ENCODE measurements at regions not wholly inside any gene's neighbourhood (a gene's known extent, or its start where the extent isn't known, plus 50 kb on each side); places are given as distances from the start of the nearest gene placed in this dataset.

GRCh38 chr3:70832834-70833205 is 520.4 kb upstream of the MDFIC2 start:
- intact Hi-C loops (cut with micrococcal nuclease), result no loop called here
- DNase-seq (no peak), ATAC-seq (no peak)
- ChIA-PET CTCF (no interaction called here), POLR2A (no interaction called here)
- Mint-ChIP-seq H3K9me3 (no peaks in the 10 kb centered on the region), H3K27ac (no peak overlapping the region), H3K4me1 (ENCODE audit: low read depth) (no peaks in the 10 kb centered on the region), H3K27me3 (no peaks in the 10 kb centered on the region), H3K36me3 (ENCODE audit: low read depth) (no peaks in the 10 kb centered on the region), H3K4me3 (no peak overlapping the region)
- no peak for TF ChIP-seq CTCF (IDR thresholded peaks at IDR 0.05)

GRCh38 chr3:70832089-70832833 is 519.8 kb upstream of the MDFIC2 start:
- Mint-ChIP-seq H3K4me1 (ENCODE audit: low read depth) (no peaks in the 10 kb centered on the region), H3K9me3 (no peaks in the 10 kb centered on the region), H3K27me3 (no peaks in the 10 kb centered on the region), H3K36me3 (ENCODE audit: low read depth) (no peaks in the 10 kb centered on the region), H3K27ac (no peak overlapping the region), H3K4me3 (no peak overlapping the region)
- ATAC-seq (no peak), DNase-seq (no peak)
- intact Hi-C loops (cut with micrococcal nuclease), result no loop called here
- ChIA-PET POLR2A (no interaction called here), CTCF (no interaction called here)
- no peak for TF ChIP-seq CTCF (IDR thresholded peaks at IDR 0.05)

- intact Hi-C loops (cut with micrococcal nuclease), result no loop called here
- Mint-ChIP-seq H3K4me1 (ENCODE audit: low read depth) (no peaks in the 10 kb centered on the region), H3K4me3 (no peak overlapping the region), H3K27ac (no peak overlapping the region), H3K27me3 (no peaks in the 10 kb centered on the region), H3K36me3 (ENCODE audit: low read depth) (no peaks in the 10 kb centered on the region), H3K9me3 (no peaks in the 10 kb centered on the region)
- DNase-seq, result no peak
- ChIA-PET CTCF (no interaction called here), POLR2A (no interaction called here)
- ATAC-seq, result no peak
- no peak for TF ChIP-seq CTCF (IDR thresholded peaks at IDR 0.05)
Observed at GRCh38 chr3:70829092-70829491, 516.7 kb upstream of the MDFIC2 start.

GRCh38 chr3:70824773-70825172 is 512.3 kb upstream of the MDFIC2 start:
- H3K9me3 Mint-ChIP-seq, result no peaks in the 10 kb centered on the region
- no peaks in the 10 kb centered on the region for H3K36me3 Mint-ChIP-seq (ENCODE audit: low read depth)
- TF ChIP-seq CTCF (IDR thresholded peaks at IDR 0.05), result no peak
- POLR2A ChIA-PET, result no interaction called here
- intact Hi-C loops (cut with micrococcal nuclease), result no loop called here
- CTCF ChIA-PET, result interaction anchor here (1.0 kb wide), 1 partner anchor 284 kb away, joined by 3 read pairs; no protein-coding TSS in a partner anchor
- H3K27ac Mint-ChIP-seq, result no peak overlapping the region
- no peak overlapping the region for H3K4me3 Mint-ChIP-seq
- no peak for DNase-seq
- ATAC-seq, result no peak
- H3K27me3 Mint-ChIP-seq, result no peaks in the 10 kb centered on the region
- H3K4me1 Mint-ChIP-seq (ENCODE audit: low read depth), result no peaks in the 10 kb centered on the region

GRCh38 chr3:70824078-70824477 is 511.6 kb upstream of the MDFIC2 start:
- no peak for ATAC-seq
- Mint-ChIP-seq H3K4me3 (no peak overlapping the region), H3K27ac (no peak overlapping the region), H3K4me1 (ENCODE audit: low read depth) (no peaks in the 10 kb centered on the region), H3K36me3 (ENCODE audit: low read depth) (no peaks in the 10 kb centered on the region), H3K9me3 (no peaks in the 10 kb centered on the region), H3K27me3 (no peaks in the 10 kb centered on the region)
- CTCF ChIA-PET, result interaction anchor here (1.0 kb wide), 1 partner anchor 284 kb away, joined by 3 read pairs; no protein-coding TSS in a partner anchor
- POLR2A ChIA-PET, result no interaction called here
- DNase-seq, result no peak
- intact Hi-C loops (cut with micrococcal nuclease), result no loop called here
- TF ChIP-seq CTCF (IDR thresholded peaks at IDR 0.05), result no peak

Measured in activated CD8-positive, alpha-beta T cell treated with anti-CD3 and anti-CD28 coated beads for 36 hours (primary cell).